ENCODE measurements at regions not wholly inside any gene's neighbourhood (a gene's known extent, or its start where the extent isn't known, plus 50 kb on each side); places are given as distances from the start of the nearest gene placed in this dataset.

- no peaks in the 10 kb centered on the region for H3K36me3 ChIP-seq
- DNase-seq (no peak), ATAC-seq (no peak)
- H3K27ac ChIP-seq, result no peak overlapping the region
- no peak overlapping the region for H3K4me3 ChIP-seq
- no peaks in the 10 kb centered on the region for H3K27me3 ChIP-seq
- intact Hi-C loops (cut with DNase I), result no loop called here
- H3K4me1 ChIP-seq, result no peaks in the 10 kb centered on the region
- peaks cover 0 to 3% (median 0%) of the 10 kb centered on the region in 11 donors for H3K9me3 ChIP-seq
- WGBS, 2 donors, result 29 to 32% methylated on average over 1 of the region's 1 CpG
- TF ChIP-seq CTCF (IDR thresholded peaks at IDR 0.05), result no peak
These were observed 1004.2 kb downstream of the GRID1 start for GRCh38 chr10:85362401-85362800.

GRCh38 chr10:85377029-85377806 lies 989.4 kb downstream of the GRID1 start:
- intact Hi-C loops (cut with DNase I), result no loop called here
- Histone ChIP-seq H3K9me3 (peaks cover 0 to 3% (median 0%) of the 10 kb centered on the region in 11 donors), H3K4me3 (no peak overlapping the region), H3K27me3 (no peaks in the 10 kb centered on the region), H3K4me1 (no peaks in the 10 kb centered on the region), H3K36me3 (no peaks in the 10 kb centered on the region), H3K27ac (no peak overlapping the region)
- no peak for ATAC-seq
- TF ChIP-seq CTCF (IDR thresholded peaks at IDR 0.05), result no peak
- 77 to 83% methylated on average over 10 of the region's 10 CpGs for WGBS, 2 donors
- DNase-seq, result no peak

- Histone ChIP-seq H3K27ac (no peak overlapping the region), H3K4me3 (no peak overlapping the region), H3K9me3 (peaks cover 0 to 4% (median 0%) of the 10 kb centered on the region in 11 donors), H3K27me3 (no peaks in the 10 kb centered on the region), H3K36me3 (no peaks in the 10 kb centered on the region), H3K4me1 (no peaks in the 10 kb centered on the region)
- no peak for TF ChIP-seq CTCF (IDR thresholded peaks at IDR 0.05)
- DNase-seq (no peak), ATAC-seq (no peak)
- intact Hi-C loops (cut with DNase I), result no loop called here
- WGBS, 2 donors, result 87 to 88% methylated on average over 3 of the region's 3 CpGs
These were observed 987.3 kb downstream of the GRID1 start for GRCh38 chr10:85379338-85379737.

- Histone ChIP-seq H3K9me3 (no peaks in the 10 kb centered on the region), H3K4me1 (no peaks in the 10 kb centered on the region), H3K4me3 (no peak overlapping the region), H3K36me3 (no peaks in the 10 kb centered on the region), H3K27ac (no peak overlapping the region), H3K27me3 (no peaks in the 10 kb centered on the region)
- DNase-seq (no peak), ATAC-seq (no peak)
- intact Hi-C loops (cut with DNase I), result no loop called here
- 40 to 41% methylated on average over 1 of the region's 1 CpG for WGBS, 2 donors
- TF ChIP-seq CTCF (IDR thresholded peaks at IDR 0.05), result no peak
These were observed 965.5 kb downstream of the GRID1 start for GRCh38 chr10:85400981-85401695.
